ENCODE measurements at regions not wholly inside any gene's neighbourhood (a gene's known extent, or its start where the extent isn't known, plus 50 kb on each side); places are given as distances from the start of the nearest gene placed in this dataset.

DNA sequence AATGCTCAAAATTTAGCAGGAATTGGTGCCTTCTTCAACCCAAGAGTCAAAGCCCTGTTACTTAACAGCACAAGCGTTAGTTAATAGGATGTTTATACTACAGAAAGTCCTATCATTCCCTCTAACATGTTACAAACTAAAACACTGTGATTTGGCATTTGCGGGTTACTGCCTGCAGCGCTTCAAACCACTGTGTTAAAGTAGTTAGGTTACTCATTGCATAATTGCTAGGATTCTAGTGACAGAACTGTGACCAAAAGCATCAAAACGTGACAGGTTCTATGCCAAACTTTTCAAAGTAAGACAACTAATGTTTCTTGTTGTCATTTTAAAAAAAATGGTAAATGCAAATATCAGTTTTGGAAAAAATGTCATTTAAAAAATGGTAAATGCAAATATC, 442.8 kb upstream of the ZFP42 start:
- H3K4me3 ChIP-seq (ENCODE audit: low read depth, low read length) = no peak overlapping the region
- DNase-seq (ENCODE audit: low read depth) = no peak
- TF ChIP-seq, protein P1, sequence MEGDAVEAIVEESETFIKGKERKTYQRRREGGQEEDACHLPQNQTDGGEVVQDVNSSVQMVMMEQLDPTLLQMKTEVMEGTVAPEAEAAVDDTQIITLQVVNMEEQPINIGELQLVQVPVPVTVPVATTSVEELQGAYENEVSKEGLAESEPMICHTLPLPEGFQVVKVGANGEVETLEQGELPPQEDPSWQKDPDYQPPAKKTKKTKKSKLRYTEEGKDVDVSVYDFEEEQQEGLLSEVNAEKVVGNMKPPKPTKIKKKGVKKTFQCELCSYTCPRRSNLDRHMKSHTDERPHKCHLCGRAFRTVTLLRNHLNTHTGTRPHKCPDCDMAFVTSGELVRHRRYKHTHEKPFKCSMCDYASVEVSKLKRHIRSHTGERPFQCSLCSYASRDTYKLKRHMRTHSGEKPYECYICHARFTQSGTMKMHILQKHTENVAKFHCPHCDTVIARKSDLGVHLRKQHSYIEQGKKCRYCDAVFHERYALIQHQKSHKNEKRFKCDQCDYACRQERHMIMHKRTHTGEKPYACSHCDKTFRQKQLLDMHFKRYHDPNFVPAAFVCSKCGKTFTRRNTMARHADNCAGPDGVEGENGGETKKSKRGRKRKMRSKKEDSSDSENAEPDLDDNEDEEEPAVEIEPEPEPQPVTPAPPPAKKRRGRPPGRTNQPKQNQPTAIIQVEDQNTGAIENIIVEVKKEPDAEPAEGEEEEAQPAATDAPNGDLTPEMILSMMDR (conservative IDR thresholded peaks at IDR 0.05; ENCODE audit: low read depth, low read length) = no peak

DNA sequence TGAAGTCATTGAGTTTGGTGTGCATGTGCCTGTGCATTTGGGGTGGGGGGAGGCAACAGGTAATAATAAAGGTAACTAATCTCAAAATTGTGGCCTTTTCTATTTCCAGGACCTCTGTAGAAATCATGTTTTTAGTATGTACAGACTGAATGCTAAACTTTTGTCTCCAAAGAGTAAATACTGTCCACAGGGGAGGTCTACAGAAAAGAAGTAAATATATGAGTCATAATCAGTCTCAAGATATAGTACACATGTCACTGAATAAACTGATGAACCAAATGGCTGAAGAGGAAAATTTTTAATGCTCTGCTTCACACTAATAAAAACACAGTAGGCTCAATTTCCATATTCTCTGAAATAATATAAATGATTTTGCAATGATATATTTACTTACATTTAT, 440.4 kb upstream of the ZFP42 start:
- DNase-seq (ENCODE audit: low read depth) = no peak
- no peak overlapping the region for H3K4me3 ChIP-seq (ENCODE audit: low read depth, low read length)
- TF ChIP-seq, protein P1 (conservative IDR thresholded peaks at IDR 0.05; ENCODE audit: low read depth, low read length) = no peak

DNA sequence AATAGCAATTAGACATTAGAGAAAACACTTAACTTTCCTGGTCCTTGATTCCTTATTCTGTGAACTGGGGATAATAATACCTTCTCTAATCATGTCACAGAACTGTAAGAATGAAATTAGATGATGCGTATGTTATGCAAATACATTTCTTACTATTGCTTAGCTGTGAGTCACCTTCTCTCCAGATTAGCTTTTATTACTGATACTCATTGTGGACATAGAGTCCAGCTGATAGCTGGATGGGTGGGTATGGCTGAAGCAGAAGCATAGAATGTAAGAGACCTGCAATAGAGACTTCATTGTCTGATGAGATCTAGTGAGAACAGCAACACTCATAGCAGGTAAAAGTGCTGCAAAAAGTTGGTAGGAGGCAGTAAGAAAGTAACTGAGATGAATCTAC, 437.2 kb upstream of the ZFP42 start:
- DNase-seq (ENCODE audit: low read depth) = no peak
- TF ChIP-seq, protein P1 (conservative IDR thresholded peaks at IDR 0.05; ENCODE audit: low read depth, low read length) = no peak
- no peak overlapping the region for H3K4me3 ChIP-seq (ENCODE audit: low read depth, low read length)

GRCh38 chr4:187562345-187562744, 433.2 kb upstream of the ZFP42 start:
- DNase-seq (ENCODE audit: low read depth) = no peak
- no peak overlapping the region for H3K4me3 ChIP-seq (ENCODE audit: low read depth, low read length)
- TF ChIP-seq, protein P1 (conservative IDR thresholded peaks at IDR 0.05; ENCODE audit: low read depth, low read length) = no peak

DNA sequence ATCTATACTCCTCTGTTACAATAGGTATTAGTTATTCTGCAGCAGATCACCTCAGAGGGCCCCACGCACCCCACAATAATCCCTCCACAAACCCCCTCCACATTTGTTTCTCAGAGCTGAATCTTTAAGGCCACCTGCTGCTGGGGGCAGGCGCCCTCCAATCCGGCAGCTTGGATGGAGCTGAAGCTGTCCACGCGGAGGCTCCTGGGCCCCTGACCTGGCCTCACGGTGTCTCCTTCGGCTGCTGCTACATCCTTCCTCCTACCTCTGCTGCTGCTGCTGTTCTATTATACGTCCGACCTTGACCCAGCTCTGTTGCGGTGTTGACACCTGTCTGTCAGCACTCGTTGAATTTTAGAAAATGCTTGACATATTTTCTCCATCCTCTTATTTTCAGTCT, 430.2 kb upstream of the ZFP42 start:
- TF ChIP-seq, protein P1 (conservative IDR thresholded peaks at IDR 0.05; ENCODE audit: low read depth, low read length) = no peak
- no peak for DNase-seq (ENCODE audit: low read depth)
- H3K4me3 ChIP-seq (ENCODE audit: low read depth, low read length) = no peak overlapping the region

- DNase-seq (ENCODE audit: low read depth) = no peak
- TF ChIP-seq, protein P1 (conservative IDR thresholded peaks at IDR 0.05; ENCODE audit: low read depth, low read length) = no peak
- no peak overlapping the region for H3K4me3 ChIP-seq (ENCODE audit: low read depth, low read length)
These were observed 425.7 kb upstream of the ZFP42 start for GRCh38 chr4:187569871-187570270.

DNA sequence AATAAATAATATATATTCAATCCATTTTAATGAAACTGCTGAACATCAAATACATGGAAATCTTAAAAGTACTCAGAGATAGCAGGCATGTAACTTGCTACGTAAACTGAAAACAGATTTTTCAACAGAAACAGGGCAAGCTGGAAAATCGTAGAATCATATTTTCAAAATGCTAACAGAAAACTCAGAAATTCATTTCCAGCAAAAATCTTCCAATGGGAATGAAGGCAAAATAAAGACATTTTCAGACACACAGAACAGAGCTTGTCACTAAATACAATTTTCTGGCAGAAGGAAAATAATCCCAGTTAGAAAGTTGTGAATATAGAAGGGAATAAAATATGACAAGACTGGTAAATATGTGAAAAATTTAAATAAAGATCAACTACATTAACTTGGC, 419.9 kb upstream of the ZFP42 start:
- H3K4me3 ChIP-seq (ENCODE audit: low read depth, low read length) = no peak overlapping the region
- TF ChIP-seq, protein P1 (conservative IDR thresholded peaks at IDR 0.05; ENCODE audit: low read depth, low read length) = no peak

More for the DNA sequence above, 419.9 kb upstream of the ZFP42 start:
- DNase-seq (ENCODE audit: low read depth) = no peak
